WTC11 (cell line): ENCODE measurements at regions not wholly inside any gene's neighbourhood (a gene's known extent, or its start where the extent isn't known, plus 50 kb on each side); places are given as distances from the start of the nearest gene placed in this dataset.

Experiments used
- ATAC-seq: fragments of 200-7000 bp; cut with Tn5 transposase; 2 replicates; pipeline ENCODE4 v1.10.0; 2021; ENCODE audit warnings: mild to moderate bottlenecking, moderate library complexity
- CTCF ChIA-PET: fragments of 300-600 bp; sonication (Branson Sonifier 250); formaldehyde crosslinking; loops from one replicate; lab custom pipeline; 2021; ENCODE audit warnings: antibody characterized with exemption; lab: Charles Lee
- POLR2A ChIA-PET: fragments of 350-600 bp; sonication (Branson Sonifier 250); formaldehyde crosslinking; loops from one replicate; lab custom pipeline; 2021; ENCODE audit warnings: antibody characterized with exemption; lab: Charles Lee
- DNase-seq: peaks from one replicate; pipeline ENCODE4 v3.0.0; 2021; ENCODE audit warnings: low spot score
- H3K27ac Mint-ChIP-seq: 2 replicates; pipeline ENCODE4 v1.8.0; 2021; ENCODE audit warnings: mixed read lengths
- H3K27me3 Mint-ChIP-seq: 2 replicates; pipeline ENCODE4 v1.8.0; 2021; ENCODE audit warnings: low read depth, mild to moderate bottlenecking, moderate library complexity, mixed read lengths
- H3K36me3 Mint-ChIP-seq: 2 replicates; pipeline ENCODE4 v1.8.0; 2021; ENCODE audit warnings: mixed read lengths
- H3K4me1 Mint-ChIP-seq: 2 replicates; pipeline ENCODE4 v1.8.0; 2022; ENCODE audit warnings: mixed read lengths
- H3K4me3 Mint-ChIP-seq: 2 replicates; pipeline ENCODE4 v1.8.0; 2021; ENCODE audit warnings: mild to moderate bottlenecking, moderate library complexity, mixed read lengths
- H3K9me3 Mint-ChIP-seq: 2 replicates; pipeline ENCODE4 v1.8.0; 2021; ENCODE audit warnings: mixed read lengths
- NR2C2 ChIP-seq: sonication (generic); formaldehyde crosslinking; IDR thresholded peaks from 2 replicates; pipeline ENCODE4 v1.8.0; 2022; ENCODE audit warnings: mild to moderate bottlenecking, missing genetic modification reagents

DNA sequence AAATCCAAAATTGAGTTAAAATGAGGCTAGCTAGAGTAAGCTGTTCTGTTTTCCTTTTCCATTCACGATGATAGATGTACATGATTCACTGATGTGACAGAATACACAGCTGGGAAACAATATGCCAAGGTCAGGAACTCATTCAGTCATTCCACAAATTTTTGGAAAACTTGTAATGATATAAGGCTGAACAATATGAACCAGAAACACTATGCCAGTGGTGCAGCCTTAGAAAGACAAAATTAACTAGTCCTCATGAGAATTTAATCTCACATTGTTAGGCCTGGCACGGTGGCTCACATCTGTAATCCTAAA is 50.0 kb upstream of the NDST3 start:
- DNase-seq (no peak), ATAC-seq (no peak)
- Mint-ChIP-seq H3K36me3 (no peaks in the 10 kb centered on the region), H3K27ac (no peak overlapping the region), H3K27me3 (no peaks in the 10 kb centered on the region), H3K4me3 (no peak overlapping the region), H3K9me3 (peaks cover 1% of the 10 kb centered on the region), H3K4me1 (no peaks in the 10 kb centered on the region)
- ChIA-PET POLR2A (no interaction called here), CTCF (no interaction called here)
- no peak for TF ChIP-seq NR2C2 (CRISPR knock-in tag)
